ENCODE measurements at regions not wholly inside any gene's neighbourhood (a gene's known extent, or its start where the extent isn't known, plus 50 kb on each side); places are given as distances from the start of the nearest gene placed in this dataset.
"Not testable (repeated sequence)": the region's sequence is repeated elsewhere in the genome, so short reads cannot be mapped to it uniquely, and the experiment has no call there.

GRCh38 chr11:45432910-45433309 is 146.8 kb upstream of the SYT13 start:
- DNase-seq = no peak

- DNase-seq = no peak
Measured at GRCh38 chr11:45432100-45432499, 146.0 kb upstream of the SYT13 start.

- no peak for DNase-seq
Measured at GRCh38 chr11:45431046-45432018, 145.2 kb upstream of the SYT13 start.

- no peak for DNase-seq
Measured at GRCh38 chr11:45430361-45430760, 144.2 kb upstream of the SYT13 start.

- no peak for DNase-seq
Measured at GRCh38 chr11:45429719-45430118, 143.6 kb upstream of the SYT13 start.

- no peak for DNase-seq
Measured at GRCh38 chr11:45428541-45429230, 142.5 kb upstream of the SYT13 start.

GRCh38 chr11:45428116-45428515 is 142.0 kb upstream of the SYT13 start:
- no peak for DNase-seq

- no peak for DNase-seq
Measured at GRCh38 chr11:45424411-45425180, 138.5 kb upstream of the SYT13 start.

GRCh38 chr11:45423475-45424120 is 137.5 kb upstream of the SYT13 start:
- DNase-seq = no peak

GRCh38 chr11:45423036-45423435 is 136.9 kb upstream of the SYT13 start:
- no peak for DNase-seq

- DNase-seq = no peak
Measured at GRCh38 chr11:45414088-45414487, 127.9 kb upstream of the SYT13 start.

- no peak for DNase-seq
Measured at GRCh38 chr11:45413156-45413858, 127.2 kb upstream of the SYT13 start.

GRCh38 chr11:45412521-45412920 is 126.4 kb upstream of the SYT13 start:
- no peak for DNase-seq

- no peak for DNase-seq
Measured at GRCh38 chr11:45412051-45412471, 125.9 kb upstream of the SYT13 start.

GRCh38 chr11:45411228-45411946 is 125.2 kb upstream of the SYT13 start:
- DNase-seq = no peak

- no peak for DNase-seq
Measured at GRCh38 chr11:45410391-45411227, 124.5 kb upstream of the SYT13 start.

- no peak for DNase-seq
Measured at GRCh38 chr11:45409587-45409986, 123.4 kb upstream of the SYT13 start.

- DNase-seq = no peak
Measured at GRCh38 chr11:45407226-45407625, 121.1 kb upstream of the SYT13 start.

- DNase-seq = no peak
Measured at GRCh38 chr11:45405916-45406670, 120.0 kb upstream of the SYT13 start.

- DNase-seq = not testable (repeated sequence)
Measured at GRCh38 chr11:45403521-45403920, 117.4 kb upstream of the SYT13 start.

All from activated T-cell treated with anti-CD3 and anti-CD28 coated beads, Interleukin-2, amount 50 U/mL, for 1 hour (primary cell).